Tibial nerve (tissue), 4 donors: ENCODE measurements at regions not wholly inside any gene's neighbourhood (a gene's known extent, or its start where the extent isn't known, plus 50 kb on each side); places are given as distances from the start of the nearest gene placed in this dataset.

ENCODE experiments used
- EP300 ChIP-seq, 2 donors: sonication (generic); formaldehyde crosslinking; IDR thresholded peaks; one replicate each; pipeline ENCODE4 v1.6.1; 2017; ENCODE audit warnings: antibody characterized with exemption in 2 of 2, mild to moderate bottlenecking in 1 of 2
- POLR2A ChIP-seq, 2 donors: fragments of 450-650 bp; IDR thresholded peaks; one replicate each; pipeline ENCODE4 v1.6.1; 2017; ENCODE audit warnings: antibody characterized with exemption in 2 of 2, mild to moderate bottlenecking in 2 of 2, moderate library complexity in 2 of 2
- TF ChIP-seq, protein P1 (sequence below), 5 experiments: fragments of 200-600 bp in 3 of 5; fragments of 450-650 bp in 2 of 5; sonication (generic) in 3 of 5; IDR thresholded peaks; one replicate each; pipeline ENCODE4 v1.5.1; 2016 to 2019; ENCODE audit warnings: antibody characterized with exemption in 5 of 5, mild to moderate bottlenecking in 3 of 5, moderate library complexity in 2 of 5

DNA sequence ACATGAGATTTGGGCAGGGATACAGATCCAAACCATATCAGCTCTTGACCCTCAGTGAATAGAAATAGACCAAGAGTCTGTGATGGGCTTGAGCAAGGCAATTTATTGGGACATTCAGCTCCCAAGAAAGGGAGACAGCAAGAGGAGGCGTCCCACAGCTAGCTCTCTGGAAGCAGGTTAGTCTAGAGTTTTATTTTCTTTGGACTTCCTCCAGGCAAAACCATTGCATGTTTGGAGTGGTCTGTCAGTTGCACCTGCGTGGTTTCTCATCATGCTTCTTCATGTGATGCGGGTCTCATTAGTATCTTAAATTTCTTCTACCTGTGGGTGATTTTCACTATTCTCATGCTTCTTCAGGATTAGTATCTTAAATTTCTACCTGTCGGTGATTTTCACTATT, 1530.6 kb downstream of the PLA2G4A start:
- TF ChIP-seq, protein P1, sequence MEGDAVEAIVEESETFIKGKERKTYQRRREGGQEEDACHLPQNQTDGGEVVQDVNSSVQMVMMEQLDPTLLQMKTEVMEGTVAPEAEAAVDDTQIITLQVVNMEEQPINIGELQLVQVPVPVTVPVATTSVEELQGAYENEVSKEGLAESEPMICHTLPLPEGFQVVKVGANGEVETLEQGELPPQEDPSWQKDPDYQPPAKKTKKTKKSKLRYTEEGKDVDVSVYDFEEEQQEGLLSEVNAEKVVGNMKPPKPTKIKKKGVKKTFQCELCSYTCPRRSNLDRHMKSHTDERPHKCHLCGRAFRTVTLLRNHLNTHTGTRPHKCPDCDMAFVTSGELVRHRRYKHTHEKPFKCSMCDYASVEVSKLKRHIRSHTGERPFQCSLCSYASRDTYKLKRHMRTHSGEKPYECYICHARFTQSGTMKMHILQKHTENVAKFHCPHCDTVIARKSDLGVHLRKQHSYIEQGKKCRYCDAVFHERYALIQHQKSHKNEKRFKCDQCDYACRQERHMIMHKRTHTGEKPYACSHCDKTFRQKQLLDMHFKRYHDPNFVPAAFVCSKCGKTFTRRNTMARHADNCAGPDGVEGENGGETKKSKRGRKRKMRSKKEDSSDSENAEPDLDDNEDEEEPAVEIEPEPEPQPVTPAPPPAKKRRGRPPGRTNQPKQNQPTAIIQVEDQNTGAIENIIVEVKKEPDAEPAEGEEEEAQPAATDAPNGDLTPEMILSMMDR (IDR thresholded peaks at IDR 0.05) = no peak
- TF ChIP-seq POLR2A (IDR thresholded peaks at IDR 0.05) (no peak), EP300 (IDR thresholded peaks at IDR 0.05) (no peak)
